GM12872 (cell line): ENCODE measurements at regions not wholly inside any gene's neighbourhood (a gene's known extent, or its start where the extent isn't known, plus 50 kb on each side); places are given as distances from the start of the nearest gene placed in this dataset.

Experiments used
- CTCF ChIP-seq: IDR thresholded peaks from 3 replicates; pipeline ENCODE4 v1.5.1; 2011; ENCODE audit warnings: low read depth, mild to moderate bottlenecking, low read length, moderate library complexity; ENCODE audit not compliant: insufficient read depth

- TF ChIP-seq CTCF: no peak
These were observed 160.1 kb downstream of the MFSD1 start for GRCh38 chr3:158961911-158962310.

- TF ChIP-seq CTCF: no peak
These were observed 168.2 kb downstream of the MFSD1 start for GRCh38 chr3:158970006-158970405.

GRCh38 chr3:158974904-158975303 lies 173.1 kb downstream of the MFSD1 start:
- no peak for TF ChIP-seq CTCF

GRCh38 chr3:158976966-158977365 lies 175.1 kb downstream of the MFSD1 start:
- no peak for TF ChIP-seq CTCF

- no peak for TF ChIP-seq CTCF
These were observed 175.6 kb downstream of the MFSD1 start for GRCh38 chr3:158977497-158977896.

GRCh38 chr3:158983216-158984099 lies 181.6 kb downstream of the MFSD1 start:
- no peak for TF ChIP-seq CTCF

GRCh38 chr3:158991146-158991705 lies 189.4 kb downstream of the MFSD1 start:
- no peak for TF ChIP-seq CTCF
